Endothelial cell of umbilical vein (primary cell): ENCODE measurements at regions not wholly inside any gene's neighbourhood (a gene's known extent, or its start where the extent isn't known, plus 50 kb on each side); places are given as distances from the start of the nearest gene placed in this dataset.
A peak's percentile ranks its signal among the peaks of the same experiment; 100 is the strongest.

Experiments used
- BruUV-seq: library from RNA; stranded (reverse); fragments of 400-500 nt; replicated peaks from 2 replicates; lab custom pipeline; 2021; lab: Mats Ljungman, UMichigan
- CTCF ChIA-PET: fragments of 300-600, 350-600 bp; sonication (Branson Sonifier 250); formaldehyde crosslinking; loops from one replicate; lab custom pipeline; 2021; ENCODE audit warnings: antibody characterized with exemption, inconsistent platforms; lab: Charles Lee
- POLR2A ChIA-PET: fragments of 300-600, 350-600 bp; sonication (Branson Sonifier 250); formaldehyde crosslinking; loops from one replicate; lab custom pipeline; 2021; ENCODE audit warnings: antibody characterized with exemption, inconsistent platforms; lab: Charles Lee
- DNase-seq: peaks from one replicate; pipeline ENCODE4 v3.0.0-alpha.2; 2011; ENCODE audit warnings: low read depth, low spot score
- FAIRE-seq: peaks from 2 replicates; lab custom pipeline; 2011; peaks lifted over from hg19 to GRCh38; lab: Jason Lieb, UNC
- H2AFZ ChIP-seq: 2 replicates; pipeline ENCODE4 v1.6.0; 2012; ENCODE audit warnings: low read depth, low read length, control low read depth, inconsistent platforms
- H3K27ac ChIP-seq: 2 replicates; pipeline ENCODE4 v1.5.1; 2011; ENCODE audit warnings: low read depth, mild to moderate bottlenecking, control low read depth, low read length, moderate library complexity; ENCODE audit not compliant: insufficient read depth
- H3K27me3 ChIP-seq, 2 experiments: 2 replicates each; pipeline versions ENCODE4 v1.6.0 to v1.6.1; 2011; ENCODE audit warnings: low read length in 2 of 2, mixed read lengths in 1 of 2; ENCODE audit not compliant: control insufficient read depth in 2 of 2, insufficient read depth in 2 of 2
- H3K36me3 ChIP-seq, 2 experiments: 2 replicates in 1 of 2; 3 replicates in 1 of 2; pipeline ENCODE4 v1.5.1; 2011; ENCODE audit warnings: low read length in 2 of 2, mild to moderate bottlenecking in 1 of 2, moderate library complexity in 1 of 2; ENCODE audit not compliant: control insufficient read depth in 2 of 2, insufficient read depth in 2 of 2; ENCODE audit errors: extremely low read depth in 1 of 2
- H3K4me1 ChIP-seq: 3 replicates; pipeline ENCODE4 v1.5.1; 2011; ENCODE audit warnings: mild to moderate bottlenecking, low read length; ENCODE audit not compliant: control insufficient read depth, insufficient read depth; ENCODE audit errors: extremely low read depth
- H3K4me2 ChIP-seq: 2 replicates; pipeline ENCODE4 v1.6.1; 2011; ENCODE audit warnings: low read length, control low read depth, mixed read lengths; ENCODE audit not compliant: insufficient read depth
- H3K4me3 ChIP-seq, 3 experiments: fragments of 200-600 bp in 1 of 3; sonication (generic), shearing (Covaris generic) in 1 of 3; replicated peaks in 1 of 3; 2 replicates each; pipeline ENCODE4 v1.5.1; 2011 to 2016; ENCODE audit warnings: control low read depth in 3 of 3, low read length in 3 of 3, mild to moderate bottlenecking in 2 of 3, inconsistent platforms in 1 of 3, low read depth in 1 of 3, moderate library complexity in 1 of 3; ENCODE audit not compliant: insufficient read depth in 1 of 3
- H3K79me2 ChIP-seq: 2 replicates; pipeline ENCODE4 v1.6.0; 2012; ENCODE audit warnings: low read length, inconsistent platforms; ENCODE audit not compliant: control insufficient read depth, insufficient read depth
- H3K9ac ChIP-seq: replicated peaks from 2 replicates; pipeline ENCODE3; 2011; ENCODE audit warnings: low read length, control low read depth; ENCODE audit not compliant: insufficient read depth; ENCODE audit errors: extremely low read depth
- H3K9me1 ChIP-seq: replicated peaks from 3 replicates; pipeline ENCODE4 v1.6.0; 2011; ENCODE audit warnings: mild to moderate bottlenecking, low read length; ENCODE audit not compliant: control insufficient read depth, insufficient read depth; ENCODE audit errors: extremely low read depth
- H3K9me3 ChIP-seq: replicated peaks from 2 replicates; pipeline ENCODE4 v1.5.1; 2012; ENCODE audit warnings: low read length, inconsistent platforms; ENCODE audit not compliant: control insufficient read depth, insufficient read depth
- H4K20me1 ChIP-seq: replicated peaks from 2 replicates; pipeline ENCODE3; 2011; ENCODE audit warnings: mild to moderate bottlenecking, low read length; ENCODE audit not compliant: control insufficient read depth, insufficient read depth; ENCODE audit errors: extremely low read depth
- EZH2 ChIP-seq: IDR thresholded peaks from 2 replicates; pipeline ENCODE4 v1.6.1; 2012; ENCODE audit warnings: borderline replicate concordance, low read depth, mild to moderate bottlenecking, moderate library complexity, low read length, inconsistent platforms; ENCODE audit not compliant: severe bottlenecking
- FOS ChIP-seq: IDR thresholded peaks from 2 replicates; pipeline ENCODE4 v1.6.1; 2011; ENCODE audit warnings: mild to moderate bottlenecking, low read length, moderate library complexity, borderline replicate concordance; ENCODE audit not compliant: insufficient read depth
- JUN ChIP-seq: IDR thresholded peaks from 2 replicates; pipeline ENCODE4 v1.6.1; 2011; ENCODE audit warnings: borderline replicate concordance, low read depth; ENCODE audit not compliant: insufficient read length, insufficient read depth
- dilution Hi-C: fragments of 300-500 bp; cut with MboI; formaldehyde crosslinking; loops from one replicate; pipeline ENCODE4 v1.15.0; 2019; ENCODE audit warnings: low sequenced_read_pairs; ENCODE audit not compliant: extremely low pct_ligation_motif_present
- intact Hi-C: fragments of 100-400 bp; cut with micrococcal nuclease; formaldehyde crosslinking; loops from one replicate; pipeline ENCODE4 v1.10.0; 2022
- TF ChIP-seq, protein P1 (sequence below): IDR thresholded peaks from 2 replicates; pipeline ENCODE4 v1.6.1; 2011; ENCODE audit not compliant: insufficient read depth, insufficient read length
- TF ChIP-seq, protein P2 (sequence below), 2 donors: IDR thresholded peaks; 1 replicate in 1 of 2; 2 replicates in 1 of 2; pipeline ENCODE4 v1.5.1; 2011; ENCODE audit warnings: low read length in 2 of 2, mild to moderate bottlenecking in 2 of 2, moderate library complexity in 2 of 2, control low read depth in 1 of 2, inconsistent platforms in 1 of 2, low read depth in 1 of 2; ENCODE audit not compliant: insufficient read depth in 1 of 2; ENCODE audit errors: extremely low read depth in 1 of 2

DNA sequence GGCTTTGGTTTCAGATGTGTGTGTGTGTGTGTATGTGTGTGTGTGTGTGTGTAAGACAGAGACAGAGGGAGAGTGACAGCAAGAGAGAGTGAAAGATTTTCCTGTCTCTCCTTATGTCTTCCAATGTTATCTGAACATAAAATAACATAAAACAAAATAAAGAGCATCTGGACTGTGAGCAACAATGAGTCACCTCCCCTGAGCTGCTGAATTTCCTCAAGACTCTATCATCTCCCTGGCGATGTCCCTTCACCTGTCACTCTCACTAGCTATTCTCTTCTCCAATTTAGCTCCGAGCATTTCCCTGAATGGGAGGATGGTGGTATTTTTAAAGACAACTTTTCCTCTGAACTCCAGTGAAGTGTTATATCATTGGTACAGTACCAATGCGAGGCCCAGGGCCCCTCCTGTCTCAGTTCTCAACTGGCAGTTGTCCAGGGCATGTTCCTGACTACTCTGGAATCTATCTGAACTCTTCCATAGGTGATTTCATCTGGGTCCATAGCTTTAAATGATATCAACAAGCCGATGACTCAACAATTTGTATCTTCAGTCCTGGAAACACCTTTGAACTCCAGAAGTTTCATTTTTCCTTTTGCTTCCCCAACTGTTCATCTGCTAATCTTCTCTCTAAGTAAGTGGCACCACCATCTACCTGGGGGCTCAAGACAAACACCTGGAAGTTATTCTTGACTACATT lies 195.0 kb upstream of the CLNK start:
- intact Hi-C loops (no loop called here), dilution Hi-C loops (no loop called here)
- FAIRE-seq (no peak), DNase-seq (no peak)
- no peak overlapping the region for H3K27ac ChIP-seq
- TF ChIP-seq JUN (no peak), FOS (peak; percentile 15)
- H3K9ac ChIP-seq: no peak overlapping the region
- POLR2A ChIA-PET: no interaction called here
- H3K79me2 ChIP-seq: no peaks in the 10 kb centered on the region
- CTCF ChIA-PET: interaction anchor here (1.1 kb wide), 1 partner anchor 298 kb away, joined by 3 read pairs; no protein-coding TSS in a partner anchor
- H3K4me2 ChIP-seq: no peak overlapping the region
- no peaks in the 10 kb centered on the region for H4K20me1 ChIP-seq
- no peaks in the 10 kb centered on the region for H3K4me1 ChIP-seq
- no peak overlapping the region for H2AFZ ChIP-seq
- no peaks in the 10 kb centered on the region for H3K36me3 ChIP-seq
- no peaks in the 10 kb centered on the region for H3K9me1 ChIP-seq
- no TSS peak for BruUV-seq
- H3K27me3 ChIP-seq: no peaks in the 10 kb centered on the region
- no peaks in the 10 kb centered on the region for H3K9me3 ChIP-seq
- H3K4me3 ChIP-seq: no peak overlapping the region

DNA sequence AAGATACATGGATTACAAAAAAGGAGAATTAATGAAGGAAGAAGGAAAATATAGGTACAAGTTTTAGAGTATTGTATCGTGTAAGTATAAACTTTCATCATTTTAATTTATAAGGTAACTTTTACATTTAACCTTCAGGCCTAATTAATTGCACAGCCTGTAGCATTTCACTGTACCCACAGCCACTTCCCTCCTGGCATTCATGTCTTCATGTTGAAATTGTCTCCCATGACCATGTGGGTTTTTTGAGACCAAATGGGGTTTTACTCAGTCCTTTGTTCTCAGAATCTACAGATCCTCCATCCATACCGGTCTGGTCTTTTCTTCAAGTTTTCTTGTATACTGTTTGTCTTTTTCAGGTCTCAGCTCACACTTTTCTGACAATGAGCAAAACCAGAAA lies 194.3 kb upstream of the CLNK start:
- H2AFZ ChIP-seq: no peak overlapping the region
- BruUV-seq: no TSS peak
- no peak overlapping the region for H3K9ac ChIP-seq
- H3K79me2 ChIP-seq: no peaks in the 10 kb centered on the region
- H3K4me1 ChIP-seq: no peaks in the 10 kb centered on the region
- DNase-seq (no peak), FAIRE-seq (no peak)
- TF ChIP-seq, protein P1, sequence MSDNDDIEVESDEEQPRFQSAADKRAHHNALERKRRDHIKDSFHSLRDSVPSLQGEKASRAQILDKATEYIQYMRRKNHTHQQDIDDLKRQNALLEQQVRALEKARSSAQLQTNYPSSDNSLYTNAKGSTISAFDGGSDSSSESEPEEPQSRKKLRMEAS: no peak
- TF ChIP-seq, protein P2, sequence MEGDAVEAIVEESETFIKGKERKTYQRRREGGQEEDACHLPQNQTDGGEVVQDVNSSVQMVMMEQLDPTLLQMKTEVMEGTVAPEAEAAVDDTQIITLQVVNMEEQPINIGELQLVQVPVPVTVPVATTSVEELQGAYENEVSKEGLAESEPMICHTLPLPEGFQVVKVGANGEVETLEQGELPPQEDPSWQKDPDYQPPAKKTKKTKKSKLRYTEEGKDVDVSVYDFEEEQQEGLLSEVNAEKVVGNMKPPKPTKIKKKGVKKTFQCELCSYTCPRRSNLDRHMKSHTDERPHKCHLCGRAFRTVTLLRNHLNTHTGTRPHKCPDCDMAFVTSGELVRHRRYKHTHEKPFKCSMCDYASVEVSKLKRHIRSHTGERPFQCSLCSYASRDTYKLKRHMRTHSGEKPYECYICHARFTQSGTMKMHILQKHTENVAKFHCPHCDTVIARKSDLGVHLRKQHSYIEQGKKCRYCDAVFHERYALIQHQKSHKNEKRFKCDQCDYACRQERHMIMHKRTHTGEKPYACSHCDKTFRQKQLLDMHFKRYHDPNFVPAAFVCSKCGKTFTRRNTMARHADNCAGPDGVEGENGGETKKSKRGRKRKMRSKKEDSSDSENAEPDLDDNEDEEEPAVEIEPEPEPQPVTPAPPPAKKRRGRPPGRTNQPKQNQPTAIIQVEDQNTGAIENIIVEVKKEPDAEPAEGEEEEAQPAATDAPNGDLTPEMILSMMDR (IDR thresholded peaks at IDR 0.05; ENCODE audit: extremely low read depth in 1 of 2, insufficient read depth in 1 of 2, low read depth in 1 of 2, low read length in 2 of 2): no peak
- TF ChIP-seq EZH2: no peak
- no peaks in the 10 kb centered on the region for H3K27me3 ChIP-seq
- H3K4me2 ChIP-seq: no peak overlapping the region
- H4K20me1 ChIP-seq: no peaks in the 10 kb centered on the region
- H3K27ac ChIP-seq: no peak overlapping the region
- H3K4me3 ChIP-seq: no peak overlapping the region
- dilution Hi-C loops: no loop called here
- no peaks in the 10 kb centered on the region for H3K9me1 ChIP-seq
- no peaks in the 10 kb centered on the region for H3K9me3 ChIP-seq
- intact Hi-C loops: no loop called here
- no peaks in the 10 kb centered on the region for H3K36me3 ChIP-seq
- CTCF ChIA-PET: interaction anchor here (1.1 kb wide), 1 partner anchor 297 kb away, joined by 3 read pairs; no protein-coding TSS in a partner anchor
- POLR2A ChIA-PET: no interaction called here
